Activated T-helper 17 cell treated with anti-CD3 and anti-CD28 coated beads, Interleukin-2, amount 50 U/mL, for 72 hours (primary cell): ENCODE measurements at regions not wholly inside any gene's neighbourhood (a gene's known extent, or its start where the extent isn't known, plus 50 kb on each side); places are given as distances from the start of the nearest gene placed in this dataset.
"Not testable (repeated sequence)": the region's sequence is repeated elsewhere in the genome, so short reads cannot be mapped to it uniquely, and the experiment has no call there.

Source experiments
- ATAC-seq: fragments of 150-1000 bp; cut with Tn5 transposase; replicated peaks from 2 replicates; pipeline ENCODE4 v1.10.0; 2021; ENCODE audit warnings: mild to moderate bottlenecking, moderate library complexity
- H3K27ac Mint-ChIP-seq: one replicate; pipeline ENCODE4 v1.8.0; 2022; ENCODE audit warnings: mixed read lengths
- H3K27me3 Mint-ChIP-seq: one replicate; pipeline ENCODE4 v1.8.0; 2022; ENCODE audit warnings: mixed read lengths
- H3K36me3 Mint-ChIP-seq: one replicate; pipeline ENCODE4 v1.8.0; 2022; ENCODE audit warnings: low read depth, mild to moderate bottlenecking, mixed read lengths
- H3K4me1 Mint-ChIP-seq: one replicate; pipeline ENCODE4 v1.8.0; 2022; ENCODE audit warnings: mixed read lengths
- H3K4me3 Mint-ChIP-seq: one replicate; pipeline ENCODE4 v1.8.0; 2022; ENCODE audit warnings: mild to moderate bottlenecking, mixed read lengths
- H3K9me3 Mint-ChIP-seq: one replicate; pipeline ENCODE4 v1.8.0; 2022; ENCODE audit warnings: mixed read lengths

GRCh38 chr3:34868935-34869334 is 770.4 kb upstream of the ARPP21 start:
- Mint-ChIP-seq H3K9me3 (peaks cover 5% of the 10 kb centered on the region), H3K4me1 (no peaks in the 10 kb centered on the region), H3K27ac (no peak overlapping the region), H3K4me3 (no peak overlapping the region), H3K27me3 (no peaks in the 10 kb centered on the region), H3K36me3 (no peaks in the 10 kb centered on the region)
- ATAC-seq: no peak

- H3K9me3 Mint-ChIP-seq: peaks cover 5% of the 10 kb centered on the region
- no peaks in the 10 kb centered on the region for H3K36me3 Mint-ChIP-seq
- H3K4me1 Mint-ChIP-seq: no peaks in the 10 kb centered on the region
- H3K4me3 Mint-ChIP-seq: no peak overlapping the region
- H3K27ac Mint-ChIP-seq: no peak overlapping the region
- H3K27me3 Mint-ChIP-seq: no peaks in the 10 kb centered on the region
- ATAC-seq: no peak
These were observed 769.6 kb upstream of the ARPP21 start for GRCh38 chr3:34869696-34870095.

- Mint-ChIP-seq H3K4me3 (no peak overlapping the region), H3K27ac (no peak overlapping the region), H3K27me3 (no peaks in the 10 kb centered on the region), H3K36me3 (no peaks in the 10 kb centered on the region), H3K9me3 (peaks cover 5% of the 10 kb centered on the region), H3K4me1 (no peaks in the 10 kb centered on the region)
- no peak for ATAC-seq
These were observed 766.9 kb upstream of the ARPP21 start for GRCh38 chr3:34872406-34872805.

GRCh38 chr3:34876997-34877396 is 762.3 kb upstream of the ARPP21 start:
- Mint-ChIP-seq H3K4me3 (no peak overlapping the region), H3K27me3 (no peaks in the 10 kb centered on the region), H3K27ac (no peak overlapping the region), H3K36me3 (no peaks in the 10 kb centered on the region), H3K4me1 (no peaks in the 10 kb centered on the region), H3K9me3 (no peaks in the 10 kb centered on the region)
- ATAC-seq: no peak

GRCh38 chr3:34878488-34878887 is 760.8 kb upstream of the ARPP21 start:
- no peak overlapping the region for H3K27ac Mint-ChIP-seq
- no peaks in the 10 kb centered on the region for H3K9me3 Mint-ChIP-seq
- ATAC-seq: no peak
- no peaks in the 10 kb centered on the region for H3K4me1 Mint-ChIP-seq
- H3K27me3 Mint-ChIP-seq: no peaks in the 10 kb centered on the region
- H3K36me3 Mint-ChIP-seq: no peaks in the 10 kb centered on the region
- H3K4me3 Mint-ChIP-seq: no peak overlapping the region

GRCh38 chr3:34881026-34881425 is 758.3 kb upstream of the ARPP21 start:
- no peaks in the 10 kb centered on the region for H3K27me3 Mint-ChIP-seq
- no peaks in the 10 kb centered on the region for H3K9me3 Mint-ChIP-seq
- H3K4me3 Mint-ChIP-seq: no peak overlapping the region
- no peak for ATAC-seq
- H3K4me1 Mint-ChIP-seq: no peaks in the 10 kb centered on the region
- H3K27ac Mint-ChIP-seq: no peak overlapping the region
- no peaks in the 10 kb centered on the region for H3K36me3 Mint-ChIP-seq

GRCh38 chr3:34882764-34883163 is 756.6 kb upstream of the ARPP21 start:
- H3K36me3 Mint-ChIP-seq: no peaks in the 10 kb centered on the region
- no peaks in the 10 kb centered on the region for H3K9me3 Mint-ChIP-seq
- no peak for ATAC-seq
- H3K4me1 Mint-ChIP-seq: no peaks in the 10 kb centered on the region
- H3K4me3 Mint-ChIP-seq: no peak overlapping the region
- no peak overlapping the region for H3K27ac Mint-ChIP-seq
- no peaks in the 10 kb centered on the region for H3K27me3 Mint-ChIP-seq

- Mint-ChIP-seq H3K9me3 (peaks cover under 1% of the 10 kb centered on the region), H3K36me3 (no peaks in the 10 kb centered on the region), H3K27ac (no peak overlapping the region), H3K27me3 (no peaks in the 10 kb centered on the region), H3K4me3 (no peak overlapping the region), H3K4me1 (no peaks in the 10 kb centered on the region)
- no peak for ATAC-seq
These were observed 755.3 kb upstream of the ARPP21 start for GRCh38 chr3:34884007-34884406.

- H3K27me3 Mint-ChIP-seq: no peaks in the 10 kb centered on the region
- H3K9me3 Mint-ChIP-seq: peaks cover 7% of the 10 kb centered on the region
- H3K4me1 Mint-ChIP-seq: no peaks in the 10 kb centered on the region
- H3K27ac Mint-ChIP-seq: no peak overlapping the region
- H3K36me3 Mint-ChIP-seq: no peaks in the 10 kb centered on the region
- no peak for ATAC-seq
- no peak overlapping the region for H3K4me3 Mint-ChIP-seq
These were observed 752.9 kb upstream of the ARPP21 start for GRCh38 chr3:34886443-34886842.

GRCh38 chr3:34889641-34890040 is 749.7 kb upstream of the ARPP21 start:
- Mint-ChIP-seq H3K27me3 (no peaks in the 10 kb centered on the region), H3K27ac (no peak overlapping the region), H3K4me1 (no peaks in the 10 kb centered on the region), H3K36me3 (no peaks in the 10 kb centered on the region), H3K4me3 (no peak overlapping the region), H3K9me3 (peaks cover 7% of the 10 kb centered on the region)
- no peak for ATAC-seq

GRCh38 chr3:34890247-34890646 is 749.1 kb upstream of the ARPP21 start:
- ATAC-seq: no peak
- H3K4me3 Mint-ChIP-seq: no peak overlapping the region
- H3K27me3 Mint-ChIP-seq: no peaks in the 10 kb centered on the region
- no peaks in the 10 kb centered on the region for H3K36me3 Mint-ChIP-seq
- no peak overlapping the region for H3K27ac Mint-ChIP-seq
- peaks cover 7% of the 10 kb centered on the region for H3K9me3 Mint-ChIP-seq
- no peaks in the 10 kb centered on the region for H3K4me1 Mint-ChIP-seq

GRCh38 chr3:34891941-34892340 is 747.4 kb upstream of the ARPP21 start:
- H3K27ac Mint-ChIP-seq: no peak overlapping the region
- H3K27me3 Mint-ChIP-seq: no peaks in the 10 kb centered on the region

GRCh38 chr3:34895841-34896240 is 743.5 kb upstream of the ARPP21 start:
- H3K4me3 Mint-ChIP-seq: no peak overlapping the region
- ATAC-seq: no peak
- H3K27ac Mint-ChIP-seq: no peak overlapping the region
- no peaks in the 10 kb centered on the region for H3K36me3 Mint-ChIP-seq
- H3K27me3 Mint-ChIP-seq: no peaks in the 10 kb centered on the region
- H3K9me3 Mint-ChIP-seq: peaks cover 6% of the 10 kb centered on the region
- no peaks in the 10 kb centered on the region for H3K4me1 Mint-ChIP-seq

More at GRCh38 chr3:34891941-34892340, 747.4 kb upstream of the ARPP21 start:
- H3K4me3 Mint-ChIP-seq: no peak overlapping the region
- H3K9me3 Mint-ChIP-seq: peaks cover 7% of the 10 kb centered on the region
- no peaks in the 10 kb centered on the region for H3K4me1 Mint-ChIP-seq
- no peak for ATAC-seq
- H3K36me3 Mint-ChIP-seq: no peaks in the 10 kb centered on the region

- not testable (repeated sequence) for H3K27me3 Mint-ChIP-seq, ATAC-seq, H3K4me1 Mint-ChIP-seq, H3K4me3 Mint-ChIP-seq, H3K9me3 Mint-ChIP-seq, H3K36me3 Mint-ChIP-seq, H3K27ac Mint-ChIP-seq
These were observed 729.6 kb upstream of the ARPP21 start for GRCh38 chr3:34909679-34910078.

- H3K4me3 Mint-ChIP-seq: no peak overlapping the region
- H3K9me3 Mint-ChIP-seq: peaks cover 8% of the 10 kb centered on the region
- no peaks in the 10 kb centered on the region for H3K36me3 Mint-ChIP-seq
- H3K27ac Mint-ChIP-seq: no peak overlapping the region
- no peaks in the 10 kb centered on the region for H3K27me3 Mint-ChIP-seq
- no peak for ATAC-seq
- no peaks in the 10 kb centered on the region for H3K4me1 Mint-ChIP-seq
These were observed 720.3 kb upstream of the ARPP21 start for GRCh38 chr3:34919025-34919424.

- no peaks in the 10 kb centered on the region for H3K4me1 Mint-ChIP-seq
- no peaks in the 10 kb centered on the region for H3K27me3 Mint-ChIP-seq
- H3K9me3 Mint-ChIP-seq: peaks cover 8% of the 10 kb centered on the region
- H3K4me3 Mint-ChIP-seq: no peak overlapping the region
- ATAC-seq: no peak
- no peak overlapping the region for H3K27ac Mint-ChIP-seq
- no peaks in the 10 kb centered on the region for H3K36me3 Mint-ChIP-seq
These were observed 718.5 kb upstream of the ARPP21 start for GRCh38 chr3:34920806-34921205.
